ENCODE measurements at regions not wholly inside any gene's neighbourhood (a gene's known extent, or its start where the extent isn't known, plus 50 kb on each side); places are given as distances from the start of the nearest gene placed in this dataset.

GRCh38 chr3:162487138-162487537 lies 990.5 kb downstream of the OTOL1 start:
- TF ChIP-seq POLR2A (IDR thresholded peaks at IDR 0.05) (no peak), POLR2AphosphoS5 (IDR thresholded peaks at IDR 0.05; ENCODE audit: insufficient read depth in 1 of 2, low read depth in 1 of 2) (no peak)
